Astrocyte of the cerebellum (primary cell): ENCODE measurements at regions not wholly inside any gene's neighbourhood (a gene's known extent, or its start where the extent isn't known, plus 50 kb on each side); places are given as distances from the start of the nearest gene placed in this dataset.
"Not testable (repeated sequence)": the region's sequence is repeated elsewhere in the genome, so short reads cannot be mapped to it uniquely, and the experiment has no call there.

Source experiments
- DNase-seq: peaks from one replicate; pipeline ENCODE4 v3.0.0-alpha.2; 2011; ENCODE audit warnings: low read depth
- H3K4me3 ChIP-seq: 2 replicates; pipeline ENCODE4 v1.5.1; 2011; ENCODE audit warnings: mild to moderate bottlenecking, low read depth, low read length, moderate library complexity
- in situ Hi-C: cut with HindIII; loops from 2 replicates; pipeline ENCODE4 v1.10.0; 2017; ENCODE audit warnings: low sequenced_read_pairs
- TF ChIP-seq, protein P1 (sequence below): IDR thresholded peaks from 2 replicates; pipeline ENCODE4 v1.5.1; 2012; ENCODE audit warnings: low read length, low read depth, moderate library complexity, mild to moderate bottlenecking; ENCODE audit errors: missing control alignments

DNA sequence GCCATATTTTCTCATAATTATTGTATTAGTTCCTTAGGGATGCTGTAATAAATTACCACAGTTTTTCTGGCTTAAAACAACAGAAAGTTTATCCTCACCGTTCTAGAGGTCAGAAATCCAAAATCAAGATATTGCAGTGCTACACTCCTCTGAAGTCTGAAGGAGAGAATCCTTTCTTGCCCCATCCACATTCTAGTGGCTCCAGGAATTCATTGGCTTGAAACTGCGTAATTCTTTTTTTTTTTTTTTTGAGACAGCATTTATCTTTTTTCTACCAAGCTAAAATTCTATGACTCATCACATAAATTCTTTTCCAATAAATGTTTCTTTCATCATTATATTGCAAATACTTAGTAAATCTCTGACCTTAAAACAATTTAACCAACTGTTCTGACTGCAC, 451.0 kb upstream of the RGS18 start:
- DNase-seq: no peak
- TF ChIP-seq, protein P1, sequence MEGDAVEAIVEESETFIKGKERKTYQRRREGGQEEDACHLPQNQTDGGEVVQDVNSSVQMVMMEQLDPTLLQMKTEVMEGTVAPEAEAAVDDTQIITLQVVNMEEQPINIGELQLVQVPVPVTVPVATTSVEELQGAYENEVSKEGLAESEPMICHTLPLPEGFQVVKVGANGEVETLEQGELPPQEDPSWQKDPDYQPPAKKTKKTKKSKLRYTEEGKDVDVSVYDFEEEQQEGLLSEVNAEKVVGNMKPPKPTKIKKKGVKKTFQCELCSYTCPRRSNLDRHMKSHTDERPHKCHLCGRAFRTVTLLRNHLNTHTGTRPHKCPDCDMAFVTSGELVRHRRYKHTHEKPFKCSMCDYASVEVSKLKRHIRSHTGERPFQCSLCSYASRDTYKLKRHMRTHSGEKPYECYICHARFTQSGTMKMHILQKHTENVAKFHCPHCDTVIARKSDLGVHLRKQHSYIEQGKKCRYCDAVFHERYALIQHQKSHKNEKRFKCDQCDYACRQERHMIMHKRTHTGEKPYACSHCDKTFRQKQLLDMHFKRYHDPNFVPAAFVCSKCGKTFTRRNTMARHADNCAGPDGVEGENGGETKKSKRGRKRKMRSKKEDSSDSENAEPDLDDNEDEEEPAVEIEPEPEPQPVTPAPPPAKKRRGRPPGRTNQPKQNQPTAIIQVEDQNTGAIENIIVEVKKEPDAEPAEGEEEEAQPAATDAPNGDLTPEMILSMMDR: no peak

DNA sequence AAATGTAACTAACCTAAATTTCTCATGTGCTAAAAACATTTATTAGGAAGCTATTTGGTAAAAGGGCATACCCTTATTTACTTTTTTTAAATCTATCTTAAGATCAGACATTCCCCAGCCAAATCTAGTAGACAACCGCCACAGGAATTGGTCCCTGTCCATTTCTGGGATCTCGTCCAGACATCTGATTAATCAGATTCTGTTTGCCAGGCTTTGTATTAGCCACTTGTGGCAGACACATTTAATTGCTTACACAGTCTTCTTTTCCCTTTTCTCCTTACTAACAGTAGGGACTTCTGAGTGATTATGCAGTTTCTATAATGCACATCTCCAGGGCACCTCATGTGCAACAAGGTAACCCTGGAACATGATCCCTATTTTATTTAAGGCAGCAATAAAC, 449.0 kb upstream of the RGS18 start:
- no peak for DNase-seq
- H3K4me3 ChIP-seq: no peak overlapping the region
- in situ Hi-C loops: no loop called here
- TF ChIP-seq, protein P1: no peak

More for the DNA sequence above, 451.0 kb upstream of the RGS18 start:
- H3K4me3 ChIP-seq: no peak overlapping the region
- in situ Hi-C loops: no loop called here

DNA sequence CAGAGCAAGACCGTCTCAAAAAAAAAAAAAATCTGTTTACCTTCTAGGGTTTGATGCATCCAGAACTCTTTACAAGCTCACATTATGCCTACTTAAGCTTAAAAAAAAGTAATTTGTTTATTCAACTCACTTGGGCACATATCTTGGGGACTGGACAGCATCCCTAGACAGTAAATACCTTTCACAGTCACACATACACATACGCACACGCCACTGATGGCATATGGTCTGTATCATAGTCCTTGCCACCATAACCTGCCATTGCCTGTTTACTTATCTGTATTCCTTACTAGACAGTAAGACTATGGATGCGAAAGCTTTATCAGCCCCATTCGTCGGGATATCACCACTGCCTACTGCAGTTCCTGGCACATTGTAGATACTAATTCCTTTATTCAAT, 446.3 kb upstream of the RGS18 start:
- TF ChIP-seq, protein P1: no peak
- DNase-seq: no peak
- in situ Hi-C loops: no loop called here
- H3K4me3 ChIP-seq: no peak overlapping the region

DNA sequence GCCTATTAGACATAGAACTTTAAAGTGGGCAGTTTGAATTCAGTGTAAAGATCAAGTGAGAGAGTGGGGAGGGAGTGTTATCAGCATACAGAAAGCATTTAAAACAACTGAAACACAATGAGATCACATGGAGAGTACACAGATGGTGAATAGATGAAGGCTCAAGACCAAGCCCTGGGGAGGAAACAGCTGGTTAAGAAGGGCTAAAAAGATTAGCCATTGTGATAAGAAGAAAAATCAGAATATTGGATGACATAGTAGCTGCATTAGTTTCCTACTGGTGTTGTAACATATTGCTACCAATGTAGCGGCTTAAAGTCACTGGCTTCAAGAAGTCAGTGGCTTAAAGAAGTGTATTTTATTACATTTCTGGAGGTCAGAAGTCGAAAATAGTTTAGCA, 443.4 kb upstream of the RGS18 start:
- DNase-seq: no peak
- H3K4me3 ChIP-seq: no peak overlapping the region
- TF ChIP-seq, protein P1: no peak
- in situ Hi-C loops: no loop called here

DNA sequence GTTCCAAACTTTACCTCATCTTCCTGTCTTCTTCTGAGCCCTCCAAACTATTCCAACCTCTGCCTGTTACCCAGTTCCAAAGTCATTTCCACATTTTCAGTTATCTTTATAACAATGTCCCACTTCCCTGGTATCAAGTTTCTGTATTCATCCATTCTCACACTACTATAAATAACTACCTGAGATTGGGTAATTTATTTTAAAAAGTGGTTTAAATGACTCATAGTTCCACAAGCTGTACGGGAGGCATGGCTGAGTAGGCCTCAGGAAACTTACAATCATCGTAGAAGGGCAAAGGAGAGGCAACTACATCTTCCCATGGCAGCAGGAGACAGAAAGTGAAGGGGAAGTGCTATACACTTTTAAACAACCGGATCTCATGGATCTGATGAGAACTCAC, 428.5 kb upstream of the RGS18 start:
- TF ChIP-seq, protein P1: no peak
- H3K4me3 ChIP-seq: no peak overlapping the region
- in situ Hi-C loops: no loop called here
- DNase-seq: no peak

DNA sequence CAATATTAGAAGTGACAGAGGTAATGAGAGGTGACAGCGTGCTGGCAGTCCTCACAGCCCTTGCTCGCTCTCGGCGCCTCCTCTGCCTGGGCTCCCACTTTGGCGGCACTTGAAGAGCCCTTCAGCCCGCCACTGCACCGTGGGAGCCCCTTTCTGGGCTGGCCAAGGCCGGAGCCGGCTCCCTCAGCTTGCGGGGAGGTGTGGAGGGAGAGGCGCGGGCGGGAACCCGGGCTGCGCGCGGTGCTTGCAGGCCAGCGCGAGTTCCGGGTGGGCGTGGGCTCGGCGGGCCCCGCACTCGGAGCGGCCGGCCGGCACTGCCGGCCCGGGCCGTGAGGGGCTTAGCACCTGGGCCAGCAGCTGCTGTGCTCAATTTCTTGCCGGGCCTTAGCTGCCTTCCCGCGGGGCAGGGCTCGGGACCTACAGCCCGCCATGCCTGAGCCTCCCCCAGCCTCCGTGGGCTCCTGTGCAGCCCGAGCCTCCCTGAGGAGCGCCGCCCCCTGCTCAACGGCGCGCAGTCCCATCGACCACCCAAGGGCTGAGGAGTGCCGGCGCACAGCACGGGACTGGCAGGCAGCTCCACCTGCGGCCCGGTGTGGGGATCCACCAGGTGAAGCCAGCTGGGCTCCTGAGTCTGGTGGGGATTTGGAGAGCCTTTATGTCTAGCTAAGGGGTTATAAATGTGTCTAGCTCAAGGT, 426.5 kb upstream of the RGS18 start:
- in situ Hi-C loops, DNase-seq: not testable (repeated sequence)

DNA sequence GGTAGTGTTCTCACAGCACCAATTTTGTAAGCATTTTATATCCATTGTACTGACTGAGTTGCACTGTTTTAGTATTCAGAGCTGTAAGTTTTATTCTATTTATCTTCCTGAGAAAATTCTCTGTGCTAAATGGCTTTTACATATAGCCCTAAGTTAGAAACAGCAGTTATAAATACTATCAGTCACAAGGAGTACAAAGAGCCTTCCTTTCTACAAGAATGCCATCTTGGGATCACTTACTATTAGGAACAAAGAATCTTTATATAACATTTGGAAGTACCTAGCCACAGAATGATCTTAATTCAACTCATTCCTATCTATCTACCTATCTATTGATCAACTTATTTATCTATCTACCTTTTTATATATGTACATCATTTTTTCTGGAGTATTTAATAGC, 423.9 kb upstream of the RGS18 start:
- no peak overlapping the region for H3K4me3 ChIP-seq
- DNase-seq: no peak
- TF ChIP-seq, protein P1: no peak
- in situ Hi-C loops: no loop called here

More for the DNA sequence above, 426.5 kb upstream of the RGS18 start:
- not testable (repeated sequence) for H3K4me3 ChIP-seq
